ENCODE measurements at regions not wholly inside any gene's neighbourhood (a gene's known extent, or its start where the extent isn't known, plus 50 kb on each side); places are given as distances from the start of the nearest gene placed in this dataset.

DNA sequence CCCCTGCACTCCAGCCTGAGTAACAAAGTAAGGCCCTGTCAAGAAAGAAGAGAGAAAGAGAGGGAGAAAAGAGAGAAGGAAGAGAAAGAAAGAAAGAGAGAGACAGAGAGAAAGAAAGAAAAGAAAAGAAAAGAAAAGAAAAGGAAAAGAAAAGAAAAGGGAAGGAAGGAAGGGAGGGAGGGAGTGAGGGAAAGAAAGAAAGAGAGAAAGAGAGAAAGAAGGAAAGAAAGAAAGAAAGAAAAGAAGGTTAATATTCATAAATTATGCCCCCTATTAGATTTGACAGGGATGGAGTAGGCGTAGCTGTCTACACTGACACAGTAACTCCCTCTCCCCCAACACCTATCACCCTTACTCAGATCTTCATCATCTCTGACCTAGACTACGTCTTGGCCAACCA, 202.3 kb downstream of the SP3 start:
- no peak for TF ChIP-seq POLR2A (IDR thresholded peaks at IDR 0.05)
- TF ChIP-seq, protein P1, sequence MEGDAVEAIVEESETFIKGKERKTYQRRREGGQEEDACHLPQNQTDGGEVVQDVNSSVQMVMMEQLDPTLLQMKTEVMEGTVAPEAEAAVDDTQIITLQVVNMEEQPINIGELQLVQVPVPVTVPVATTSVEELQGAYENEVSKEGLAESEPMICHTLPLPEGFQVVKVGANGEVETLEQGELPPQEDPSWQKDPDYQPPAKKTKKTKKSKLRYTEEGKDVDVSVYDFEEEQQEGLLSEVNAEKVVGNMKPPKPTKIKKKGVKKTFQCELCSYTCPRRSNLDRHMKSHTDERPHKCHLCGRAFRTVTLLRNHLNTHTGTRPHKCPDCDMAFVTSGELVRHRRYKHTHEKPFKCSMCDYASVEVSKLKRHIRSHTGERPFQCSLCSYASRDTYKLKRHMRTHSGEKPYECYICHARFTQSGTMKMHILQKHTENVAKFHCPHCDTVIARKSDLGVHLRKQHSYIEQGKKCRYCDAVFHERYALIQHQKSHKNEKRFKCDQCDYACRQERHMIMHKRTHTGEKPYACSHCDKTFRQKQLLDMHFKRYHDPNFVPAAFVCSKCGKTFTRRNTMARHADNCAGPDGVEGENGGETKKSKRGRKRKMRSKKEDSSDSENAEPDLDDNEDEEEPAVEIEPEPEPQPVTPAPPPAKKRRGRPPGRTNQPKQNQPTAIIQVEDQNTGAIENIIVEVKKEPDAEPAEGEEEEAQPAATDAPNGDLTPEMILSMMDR (IDR thresholded peaks at IDR 0.05) = no peak

Data from gastroesophageal sphincter (tissue), 3 donors.